ENCODE measurements at regions not wholly inside any gene's neighbourhood (a gene's known extent, or its start where the extent isn't known, plus 50 kb on each side); places are given as distances from the start of the nearest gene placed in this dataset.
"Not testable (repeated sequence)": the region's sequence is repeated elsewhere in the genome, so short reads cannot be mapped to it uniquely, and the experiment has no call there.

DNA sequence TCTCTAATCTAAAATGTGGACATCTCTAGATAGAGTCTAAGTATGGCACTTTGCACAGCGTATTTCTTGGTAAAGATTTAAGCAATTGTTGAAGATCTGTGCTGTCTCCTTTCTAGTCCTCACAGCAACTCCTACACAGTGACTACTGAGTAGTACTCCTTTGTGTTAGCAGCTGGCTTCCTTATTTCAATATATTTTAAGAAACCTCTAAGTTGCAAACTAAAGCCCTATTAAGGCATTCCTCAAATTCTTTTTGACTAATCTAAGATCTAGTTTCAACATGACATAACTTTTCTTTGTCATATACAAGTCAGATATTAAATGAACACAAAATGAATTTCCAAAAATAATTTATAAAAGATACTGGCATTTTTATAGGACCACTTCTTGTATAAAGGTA lies 121.8 kb upstream of the DNAJC10 start:
- no peak for DNase-seq (ENCODE audit: low read depth)

DNA sequence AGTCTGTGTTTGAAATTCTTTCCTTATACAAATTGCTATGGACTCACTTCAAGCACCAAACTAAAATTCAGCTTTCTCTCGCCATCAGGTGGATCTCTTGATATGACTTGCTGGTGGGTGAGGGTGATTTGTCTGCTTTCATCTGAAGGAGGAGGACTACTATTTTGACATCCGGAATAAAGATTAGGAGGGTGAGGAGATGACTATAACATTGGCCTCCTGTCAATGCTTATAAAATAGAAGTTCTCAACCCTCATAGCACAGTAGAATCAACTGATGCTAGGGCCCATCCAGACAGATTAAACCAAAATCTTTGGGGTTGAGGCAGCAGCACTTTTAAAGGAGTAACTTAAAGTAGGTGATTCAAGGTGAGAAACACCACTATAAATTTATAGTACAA lies 120.4 kb upstream of the DNAJC10 start:
- DNase-seq (ENCODE audit: low read depth) = no peak

GRCh38 chr2:182597570-182598295 lies 118.3 kb upstream of the DNAJC10 start:
- DNase-seq (ENCODE audit: low read depth) = no peak

DNA sequence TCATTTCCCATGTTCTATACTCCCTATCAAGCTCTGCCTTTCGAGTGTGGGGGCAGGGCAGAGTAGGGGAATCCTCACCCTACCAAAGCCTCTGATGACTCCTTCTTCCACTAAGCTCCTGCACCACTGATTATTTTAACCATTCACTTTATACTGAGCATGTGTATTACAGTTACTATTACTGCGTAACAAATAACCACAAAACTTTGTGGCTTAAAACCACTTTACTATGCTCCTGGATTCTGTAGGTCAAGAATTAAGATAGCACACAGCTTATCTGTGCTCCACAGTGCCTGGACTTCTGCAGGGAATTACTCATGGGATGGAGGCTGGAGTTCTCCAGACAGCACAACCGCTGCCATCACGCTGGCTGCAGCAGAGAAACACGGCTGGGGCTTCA lies 117.4 kb upstream of the DNAJC10 start:
- DNase-seq (ENCODE audit: low read depth) = no peak

DNA sequence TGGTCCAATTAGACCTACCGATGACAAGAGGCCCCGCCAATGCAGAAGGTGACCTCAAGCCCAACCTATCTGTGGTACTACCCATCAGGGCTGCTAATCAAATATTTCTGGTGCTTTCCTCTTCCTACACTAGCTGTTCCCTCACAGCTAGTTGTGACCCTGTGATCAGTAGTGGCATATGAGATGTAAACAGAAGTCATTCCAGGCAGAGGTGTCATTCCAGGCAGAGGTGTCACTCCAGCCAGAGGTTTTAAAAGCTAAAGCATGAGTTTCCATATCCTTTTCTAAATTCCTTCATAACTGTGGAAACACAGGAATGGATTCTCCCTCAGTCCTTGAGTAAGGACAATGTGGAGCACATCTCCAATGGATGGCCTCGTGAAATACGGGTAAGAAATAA lies 110.9 kb upstream of the DNAJC10 start:
- DNase-seq (ENCODE audit: low read depth) = no peak

DNA sequence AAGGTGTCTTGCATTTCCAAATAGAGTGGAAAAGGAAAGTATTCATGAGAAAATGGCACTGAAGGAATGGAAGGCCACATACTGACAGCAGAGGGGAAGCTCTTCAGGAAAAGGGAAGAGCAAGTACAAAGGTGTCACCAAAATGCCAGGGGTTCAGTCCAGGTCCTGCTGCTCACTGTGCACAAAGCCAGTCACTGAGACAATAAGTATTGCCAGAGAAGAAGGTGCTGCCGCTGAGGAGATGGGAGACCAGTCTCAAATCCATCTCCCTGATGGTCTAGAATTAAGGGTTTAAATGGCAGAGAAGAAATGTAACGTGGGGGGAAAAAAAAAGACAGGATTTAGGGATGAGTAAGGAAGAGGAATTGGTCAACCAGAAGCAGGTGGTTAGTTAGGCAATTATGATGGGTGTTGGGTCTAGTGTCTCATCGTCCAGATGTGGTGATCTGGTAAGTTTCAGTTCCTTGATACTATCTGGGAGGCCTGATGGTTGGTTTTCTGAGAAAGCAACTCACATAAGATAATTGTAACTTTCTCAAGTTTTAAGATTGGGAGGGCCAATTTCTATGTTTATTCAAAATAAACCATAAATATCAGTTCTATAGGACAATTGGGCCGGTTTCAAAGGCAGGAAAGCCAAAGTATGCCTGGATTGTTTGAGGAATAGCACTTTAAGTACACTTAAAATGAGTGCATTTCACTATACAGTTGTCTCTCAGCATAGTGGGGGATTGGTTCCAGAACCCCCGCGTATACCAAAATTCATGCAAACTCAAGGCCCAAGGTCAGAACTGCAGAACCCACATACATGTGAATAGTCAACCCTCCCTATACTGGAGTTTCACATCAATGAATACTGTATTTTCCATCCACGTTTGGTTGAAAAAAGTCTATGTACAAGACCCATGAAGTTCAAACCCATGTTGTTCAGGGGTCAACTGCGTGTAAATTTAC lies 109.1 kb upstream of the DNAJC10 start:
- DNase-seq (ENCODE audit: low read depth) = no peak

DNA sequence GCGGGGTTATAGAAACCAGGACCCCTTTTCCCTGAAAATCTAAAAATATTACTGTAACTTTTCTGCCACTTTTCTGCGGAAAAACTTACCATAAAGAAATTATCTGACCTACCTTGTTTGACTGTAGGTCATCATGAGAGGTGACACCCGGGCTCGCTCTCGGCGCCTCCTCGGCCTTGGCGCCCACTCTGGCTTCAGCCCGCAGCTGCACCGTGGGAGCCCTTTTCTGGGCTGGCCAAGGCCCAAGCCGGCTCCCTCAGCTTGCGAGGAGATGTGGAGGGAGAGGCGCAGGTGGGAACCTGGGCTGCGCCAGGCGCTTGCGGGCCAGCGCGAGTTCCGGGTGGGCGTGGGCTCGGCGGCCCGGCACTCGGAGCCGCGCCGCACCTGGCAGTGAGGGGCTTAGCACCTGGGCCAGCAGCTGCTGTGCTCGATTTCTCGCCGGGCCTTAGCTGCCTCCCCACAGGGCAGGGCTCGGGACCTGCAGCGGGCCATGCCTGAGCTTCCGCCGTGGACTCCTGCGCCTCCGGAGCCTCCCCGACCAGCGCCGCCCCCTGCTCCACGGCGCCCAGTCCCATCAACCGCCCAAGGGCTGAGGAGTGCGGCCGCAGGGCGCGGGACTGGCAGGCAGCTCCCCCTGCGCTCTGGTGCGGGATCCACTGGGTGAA lies 107.7 kb upstream of the DNAJC10 start:
- DNase-seq (ENCODE audit: low read depth) = no peak

- DNase-seq (ENCODE audit: low read depth) = not testable (repeated sequence)
These were observed 107.1 kb upstream of the DNAJC10 start for GRCh38 chr2:182609005-182609404.

DNA sequence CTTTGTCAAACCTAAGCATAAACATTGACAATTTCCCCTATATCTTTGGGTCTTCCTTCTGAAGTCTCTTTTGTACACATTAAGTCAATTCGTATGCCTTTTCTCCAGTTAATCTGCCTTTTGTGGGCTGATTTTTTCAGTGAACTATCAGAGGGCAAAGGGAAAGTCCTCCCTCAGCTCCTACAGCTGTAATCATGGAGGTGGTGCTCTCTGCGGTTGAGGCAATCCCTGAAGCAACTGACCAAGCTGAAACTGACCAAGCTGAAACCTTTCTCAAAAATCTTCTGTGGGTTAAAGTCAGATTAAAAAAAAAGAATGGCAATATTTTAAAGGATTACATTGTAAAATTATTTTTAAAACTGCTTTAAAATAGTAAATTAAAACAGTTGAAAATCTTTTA lies 105.8 kb upstream of the DNAJC10 start:
- no peak for DNase-seq (ENCODE audit: low read depth)

GRCh38 chr2:182611009-182611408 lies 105.0 kb upstream of the DNAJC10 start:
- DNase-seq (ENCODE audit: low read depth) = no peak

DNA sequence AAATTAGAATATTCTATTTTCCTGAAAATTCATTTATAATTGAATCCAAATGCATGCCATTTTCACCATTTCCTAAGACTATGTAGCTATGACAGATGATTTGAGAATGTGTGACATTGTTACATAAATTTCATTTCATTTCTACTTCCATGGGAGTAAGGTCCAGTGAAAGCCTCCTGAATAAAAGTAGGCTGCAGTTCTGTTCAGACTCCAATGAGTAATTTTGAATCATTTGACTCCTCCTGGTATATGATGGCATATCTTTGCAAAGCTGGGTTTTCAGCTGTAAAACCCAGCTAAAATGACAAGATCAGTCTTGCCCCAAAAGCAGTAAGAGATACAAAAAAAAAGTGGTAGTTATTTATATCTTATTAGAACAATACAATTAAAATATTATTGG lies 101.0 kb upstream of the DNAJC10 start:
- no peak for DNase-seq (ENCODE audit: low read depth)

- DNase-seq (ENCODE audit: low read depth) = peak; percentile 29
These were observed 99.3 kb upstream of the DNAJC10 start for GRCh38 chr2:182616471-182617393.

GRCh38 chr2:182618672-182619079 lies 97.4 kb upstream of the DNAJC10 start:
- no peak for DNase-seq (ENCODE audit: low read depth)

DNA sequence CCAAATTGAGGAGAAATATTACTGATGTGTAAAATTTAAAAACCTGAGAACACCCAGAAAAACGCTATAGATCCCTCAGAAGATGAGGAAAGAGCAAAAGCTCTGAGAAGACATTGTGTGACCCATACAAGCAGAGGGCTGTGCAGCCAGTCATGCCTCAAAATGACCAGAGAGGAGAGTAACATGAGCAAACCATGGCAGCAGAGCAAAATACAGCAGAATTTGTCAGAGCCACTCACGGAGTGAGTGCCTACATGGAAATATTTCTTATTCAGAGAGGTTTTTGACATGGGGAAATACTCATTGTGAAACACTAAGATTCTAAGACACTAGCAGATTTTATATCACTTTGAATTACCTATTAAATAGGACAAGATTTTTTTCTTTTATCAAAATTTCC lies 96.8 kb upstream of the DNAJC10 start:
- DNase-seq (ENCODE audit: low read depth) = no peak

DNA sequence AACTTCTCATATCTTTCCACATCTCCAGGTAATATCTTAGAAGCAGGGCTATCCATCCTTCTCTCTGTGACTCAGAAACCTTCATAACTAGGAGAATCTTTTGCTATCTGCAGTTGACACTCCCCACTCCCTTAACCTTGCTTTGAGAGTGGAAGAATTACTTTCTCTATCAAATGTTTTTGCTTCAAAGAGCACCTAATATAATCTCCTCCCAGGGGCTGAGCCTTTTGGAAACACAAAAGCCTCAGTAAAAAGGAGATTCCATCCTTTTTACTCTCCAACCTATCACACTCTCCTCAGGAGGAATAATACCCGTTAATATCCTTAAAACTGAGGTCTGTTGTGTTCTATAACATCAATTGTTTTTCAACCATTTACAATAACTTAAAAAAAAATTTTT lies 94.9 kb upstream of the DNAJC10 start:
- DNase-seq (ENCODE audit: low read depth) = no peak

- DNase-seq (ENCODE audit: low read depth) = no peak
These were observed 94.2 kb upstream of the DNAJC10 start for GRCh38 chr2:182621810-182622209.

- DNase-seq (ENCODE audit: low read depth) = no peak
These were observed 93.8 kb upstream of the DNAJC10 start for GRCh38 chr2:182622231-182622630.

GRCh38 chr2:182625814-182626213 lies 90.2 kb upstream of the DNAJC10 start:
- DNase-seq (ENCODE audit: low read depth) = no peak

- no peak for DNase-seq (ENCODE audit: low read depth)
These were observed 87.1 kb upstream of the DNAJC10 start for GRCh38 chr2:182628916-182629315.

DNA sequence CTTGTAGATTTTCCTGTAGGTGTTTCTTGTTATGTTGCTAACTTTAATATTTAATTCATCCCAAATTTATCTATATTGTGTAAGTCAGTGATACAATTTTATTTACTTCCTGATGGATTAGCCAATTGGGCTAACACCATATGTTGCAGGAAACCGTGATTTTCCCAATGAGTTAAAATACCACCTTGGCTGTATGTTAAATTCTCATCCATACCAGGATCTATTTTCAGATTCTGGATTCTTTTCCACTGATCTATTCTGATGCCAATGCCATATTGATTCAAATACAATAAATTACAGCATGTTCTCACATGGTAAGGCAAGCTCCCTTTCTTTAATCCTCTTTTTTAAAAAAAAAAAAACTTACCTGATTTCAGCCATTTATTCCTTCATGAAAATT lies 85.8 kb upstream of the DNAJC10 start:
- no peak for DNase-seq (ENCODE audit: low read depth)

DNA sequence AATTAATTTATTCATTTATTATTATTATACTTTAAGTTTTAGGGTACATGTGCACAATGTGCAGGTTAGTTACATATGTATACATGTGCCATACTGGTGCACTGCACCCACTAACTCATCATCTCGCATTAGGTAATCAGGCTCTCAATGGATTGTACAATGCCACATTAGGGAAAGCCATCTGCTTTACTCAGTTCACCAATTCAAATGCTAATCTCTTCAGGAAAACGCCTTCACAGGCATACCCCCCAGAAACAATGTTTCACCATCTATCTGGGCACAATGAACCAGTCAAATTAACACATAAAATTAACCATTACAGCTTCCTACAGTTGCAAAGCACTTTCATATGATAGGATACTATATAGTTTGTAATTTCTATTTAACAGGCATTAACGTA lies 84.8 kb upstream of the DNAJC10 start:
- DNase-seq (ENCODE audit: low read depth) = no peak

All from HT1080 (cell line).